HG02884 (cell line): ENCODE measurements at regions not wholly inside any gene's neighbourhood (a gene's known extent, or its start where the extent isn't known, plus 50 kb on each side); places are given as distances from the start of the nearest gene placed in this dataset.

Source experiments
- ATAC-seq: cut with Tn5 transposase; IDR thresholded peaks from one replicate; pipeline ENCODE4 v1.9.1; 2021; ENCODE audit warnings: mild to moderate bottlenecking, moderate library complexity; ENCODE audit not compliant: unreplicated experiment

DNA sequence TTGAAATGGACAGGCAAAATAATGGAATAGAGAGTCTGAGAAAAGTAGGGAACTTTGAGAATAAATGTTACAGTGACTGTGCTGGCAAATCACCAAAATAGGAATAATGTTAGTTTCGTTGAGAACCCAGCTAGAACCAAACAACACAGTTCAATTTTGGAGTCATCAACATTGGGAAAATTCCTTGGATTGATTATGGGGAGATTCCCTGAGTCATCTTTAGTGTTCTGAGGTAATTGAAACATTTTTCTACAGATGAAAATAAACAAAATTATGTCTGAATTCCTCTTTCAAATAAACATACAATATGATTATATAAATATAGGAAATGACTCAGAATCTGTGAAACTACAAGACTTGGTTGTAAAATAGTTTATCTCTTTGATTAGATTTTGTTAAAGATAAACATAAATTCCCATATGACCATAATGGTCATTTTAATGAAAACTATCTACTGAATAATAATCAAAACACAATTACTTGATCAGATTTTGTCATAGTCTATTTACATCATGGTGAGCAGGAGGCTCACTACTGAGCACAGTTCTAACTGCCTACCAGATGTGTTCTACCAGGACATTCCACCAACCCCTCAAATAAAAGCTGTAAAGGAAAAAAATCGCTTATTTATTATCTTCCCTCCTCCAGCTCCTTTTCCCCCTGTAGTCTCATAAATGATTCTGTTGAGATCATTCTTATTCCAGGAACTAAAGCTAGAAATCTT, 51.4 kb upstream of the GABRA2 start:
- no peak for ATAC-seq
